GM04504 (cell line): ENCODE measurements at regions not wholly inside any gene's neighbourhood (a gene's known extent, or its start where the extent isn't known, plus 50 kb on each side); places are given as distances from the start of the nearest gene placed in this dataset.

Experiments
- DNase-seq: peaks from one replicate; pipeline ENCODE4 v3.0.0-alpha.2; 2012; ENCODE audit warnings: low read depth

DNA sequence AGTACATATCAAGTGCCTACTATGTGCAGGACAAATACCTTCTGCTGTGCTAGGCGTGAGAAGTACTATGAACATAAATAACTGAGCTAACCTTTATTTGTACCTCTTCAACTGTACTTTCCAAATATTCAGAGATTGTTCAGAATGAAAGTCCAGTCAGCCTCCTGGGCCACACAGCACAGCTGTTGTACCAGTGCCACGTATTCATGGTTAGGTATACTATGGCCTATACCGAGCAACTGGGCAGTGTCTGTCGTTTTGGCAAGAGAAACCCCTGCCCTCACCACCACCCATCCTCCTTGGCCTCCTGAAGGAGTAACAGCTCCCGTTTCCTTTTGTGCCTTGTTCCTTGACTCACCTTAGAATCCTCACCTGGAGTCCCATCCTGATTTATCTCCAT lies 53.0 kb downstream of the RASSF10 start:
- no peak for DNase-seq

DNA sequence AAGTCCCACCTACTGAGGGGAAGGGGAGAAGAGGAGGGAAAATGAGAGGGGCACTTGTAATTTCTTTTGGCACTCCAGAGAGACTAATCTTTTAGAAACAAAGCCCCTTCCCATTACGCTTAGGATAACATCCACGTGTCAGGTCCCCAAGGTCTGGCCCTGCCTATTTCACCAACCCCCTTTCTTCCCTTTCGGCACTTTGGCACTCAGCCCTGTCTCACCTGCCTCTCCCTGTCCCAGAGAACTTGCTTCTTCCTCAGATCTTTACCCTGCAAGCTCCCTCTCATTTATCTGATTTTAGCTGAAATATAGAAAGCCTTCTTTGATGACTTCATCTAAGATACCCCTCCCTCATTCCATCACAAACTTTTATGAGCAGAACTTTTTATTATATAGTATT lies 55.5 kb downstream of the RASSF10 start:
- DNase-seq, result no peak

DNA sequence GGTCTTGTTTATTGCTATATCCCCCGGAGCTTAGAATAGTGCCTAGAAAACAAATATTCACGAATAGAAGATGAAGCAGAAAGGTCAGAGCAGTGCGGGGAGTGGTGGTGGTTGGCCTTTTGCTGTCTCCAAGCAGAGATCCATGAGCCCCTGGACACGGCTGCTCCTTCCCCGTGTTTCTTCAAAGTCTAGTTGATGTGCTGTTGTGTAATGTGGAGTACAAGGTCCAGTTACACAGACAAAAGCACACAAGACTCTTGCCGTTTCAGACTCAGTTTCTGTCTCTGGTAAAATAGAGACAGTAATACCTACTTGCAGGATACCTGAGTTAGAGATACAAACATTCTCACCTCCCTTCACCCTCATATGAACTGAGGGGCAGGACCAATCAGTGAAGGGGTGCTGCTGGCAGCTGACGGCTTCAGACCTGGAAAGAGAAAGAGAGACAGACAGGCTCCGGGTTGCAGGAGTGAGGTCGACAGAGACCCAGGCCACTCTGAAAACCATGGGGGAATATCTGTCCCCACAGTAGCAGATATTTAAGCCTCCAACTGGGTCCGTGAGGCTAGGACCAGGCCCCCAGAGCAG lies 56.2 kb downstream of the RASSF10 start:
- no peak for DNase-seq

DNA sequence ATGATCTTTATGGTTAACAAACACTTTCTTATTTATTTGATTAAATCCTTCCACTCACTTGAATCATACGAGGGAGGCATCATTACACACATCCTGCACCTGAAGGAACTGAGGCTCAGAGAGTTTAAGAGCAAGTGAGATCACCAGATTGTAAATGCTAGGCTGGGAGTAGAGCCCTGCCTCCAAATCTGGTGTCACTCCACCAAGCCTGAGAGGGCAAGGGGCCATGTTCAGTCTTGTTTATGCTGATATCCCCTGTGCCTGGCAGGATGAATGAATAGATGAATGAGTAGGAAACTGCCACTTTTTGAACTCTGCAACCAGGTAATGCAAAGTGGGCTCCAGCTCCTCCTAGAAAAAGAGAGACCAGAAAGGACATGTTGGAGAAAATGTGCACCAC lies 59.1 kb downstream of the RASSF10 start:
- no peak for DNase-seq

DNA sequence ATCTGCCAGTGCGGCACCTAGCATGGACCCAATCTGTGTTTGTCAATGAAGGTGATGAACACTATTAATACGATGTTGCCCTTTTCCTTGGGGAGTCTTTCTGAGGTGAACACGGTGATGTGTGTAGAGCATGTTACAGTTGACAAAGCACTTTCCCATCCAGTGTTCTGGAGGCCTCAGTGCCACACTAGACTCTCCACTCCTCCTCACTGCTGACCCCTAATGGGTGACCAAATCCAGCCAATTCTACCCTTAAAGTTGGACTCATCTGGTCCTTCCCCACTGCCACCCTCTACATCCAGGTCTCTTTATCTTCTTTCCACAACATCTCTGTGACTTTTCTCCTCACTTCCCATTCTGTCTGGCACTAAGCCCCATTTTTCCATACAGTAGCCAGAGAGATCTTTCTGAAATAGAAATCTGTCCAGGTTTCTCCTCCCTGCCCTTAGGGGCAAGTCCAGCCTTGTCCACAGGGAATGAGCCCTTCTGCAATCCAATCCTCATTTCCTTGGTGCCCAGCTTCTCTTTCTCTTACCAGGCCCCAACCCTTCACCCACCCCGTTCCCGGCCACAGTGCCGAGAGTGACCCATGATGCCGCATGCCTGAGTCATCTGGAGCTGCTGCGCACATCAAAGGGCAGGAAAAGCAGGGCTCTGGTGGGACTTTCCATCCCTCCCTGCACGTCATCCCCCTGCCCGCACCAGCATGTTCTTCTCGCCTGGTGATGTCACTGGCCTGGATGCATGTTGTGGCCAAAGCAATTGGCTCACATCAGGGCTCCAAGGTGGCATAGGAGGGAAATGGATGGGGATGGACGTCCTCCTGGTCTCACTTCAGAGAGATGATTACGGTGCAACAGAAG lies 64.2 kb downstream of the RASSF10 start:
- no peak for DNase-seq

DNA sequence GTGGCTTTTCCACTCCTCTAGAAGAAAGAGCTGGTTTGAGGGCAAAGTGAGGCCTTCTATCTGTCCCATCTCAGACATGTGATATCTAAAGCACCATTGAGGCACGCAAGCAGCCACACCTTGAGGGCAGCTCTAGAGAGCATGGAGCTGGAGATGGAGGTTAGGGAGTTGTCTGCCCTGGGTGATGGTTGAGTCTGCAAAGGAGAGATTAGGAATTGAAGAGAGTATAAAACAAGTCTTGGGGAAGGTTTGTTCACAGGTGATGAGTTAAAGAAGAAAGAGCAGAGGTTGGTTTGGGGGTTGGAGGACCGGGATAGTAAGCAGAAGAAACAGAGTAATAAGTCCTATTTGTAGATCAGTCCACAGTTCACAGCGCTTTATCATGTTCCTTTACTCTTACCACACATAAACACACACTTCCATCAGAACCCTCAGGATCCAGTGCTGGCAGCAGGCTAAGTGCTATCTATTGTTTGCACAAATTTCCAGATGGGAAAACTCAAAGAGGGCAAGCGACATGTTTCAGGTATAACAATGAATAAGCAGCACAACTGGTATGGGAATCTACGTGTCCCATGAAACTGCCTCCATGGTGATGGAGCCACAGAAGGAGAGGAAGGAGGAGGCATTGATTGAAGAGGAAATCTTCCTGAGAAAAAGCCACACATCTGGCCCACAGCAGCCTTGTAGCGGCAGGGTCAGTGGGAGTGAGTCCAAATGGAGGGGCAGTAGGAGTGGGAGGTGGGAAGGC lies 65.8 kb downstream of the RASSF10 start:
- DNase-seq, result no peak

DNA sequence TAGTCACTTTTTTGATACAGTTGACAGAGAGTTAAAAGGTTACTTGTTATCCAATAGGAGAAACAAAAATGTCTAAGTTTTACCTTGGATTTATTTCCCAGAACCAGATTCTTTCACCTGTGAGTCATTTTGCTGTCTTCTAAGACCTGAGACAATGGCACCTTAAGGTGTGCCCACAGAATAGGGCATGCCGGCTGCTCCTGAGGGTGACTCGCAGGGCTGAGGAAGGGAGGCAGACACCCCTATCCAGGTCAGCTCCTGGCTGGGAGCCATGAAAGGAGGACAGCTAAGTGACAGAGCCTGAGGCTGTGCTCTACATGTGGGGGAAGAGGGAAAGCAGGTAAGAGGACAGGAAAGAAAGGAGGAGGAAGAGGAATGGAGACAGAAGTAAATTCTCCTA lies 67.8 kb downstream of the RASSF10 start:
- no peak for DNase-seq

DNA sequence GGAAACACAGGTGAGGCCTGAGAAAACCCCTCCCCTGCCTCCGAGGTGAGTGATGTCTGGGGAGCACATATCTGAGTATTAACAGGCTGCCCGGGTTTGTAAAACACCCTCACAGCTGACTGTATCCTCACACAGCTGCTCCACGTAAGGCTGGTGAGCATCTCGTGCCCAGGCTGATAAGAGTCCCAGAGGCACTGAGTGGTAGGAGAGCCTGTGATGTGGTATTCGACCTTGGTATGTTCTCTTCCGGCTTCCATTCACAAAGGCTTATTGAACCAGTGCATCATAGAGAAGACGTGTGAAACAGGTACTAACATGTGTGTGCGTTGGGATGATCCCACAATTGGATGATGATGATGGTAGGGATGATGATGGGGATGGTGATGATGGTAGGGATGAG lies 71.7 kb downstream of the RASSF10 start:
- no peak for DNase-seq

DNA sequence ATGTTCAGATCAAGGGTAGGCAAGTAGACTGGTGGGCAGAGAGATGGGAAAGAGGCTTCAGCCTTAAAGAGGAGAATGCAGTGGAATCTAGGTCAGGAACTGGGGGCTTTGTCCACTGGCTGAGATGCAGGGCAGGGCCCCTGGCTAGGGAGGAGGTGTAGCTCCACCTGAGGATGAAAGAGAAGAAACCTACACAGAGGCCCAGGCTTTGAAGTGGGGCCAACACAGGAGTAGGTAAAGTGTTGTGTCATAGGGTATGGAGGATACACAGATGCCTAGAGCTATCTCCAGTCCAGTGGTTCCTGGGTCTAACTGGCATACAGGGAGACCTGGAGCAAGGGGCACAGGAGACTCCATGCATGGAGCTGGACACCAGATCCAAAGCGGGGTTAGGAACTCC lies 73.5 kb downstream of the RASSF10 start:
- no peak for DNase-seq

DNA sequence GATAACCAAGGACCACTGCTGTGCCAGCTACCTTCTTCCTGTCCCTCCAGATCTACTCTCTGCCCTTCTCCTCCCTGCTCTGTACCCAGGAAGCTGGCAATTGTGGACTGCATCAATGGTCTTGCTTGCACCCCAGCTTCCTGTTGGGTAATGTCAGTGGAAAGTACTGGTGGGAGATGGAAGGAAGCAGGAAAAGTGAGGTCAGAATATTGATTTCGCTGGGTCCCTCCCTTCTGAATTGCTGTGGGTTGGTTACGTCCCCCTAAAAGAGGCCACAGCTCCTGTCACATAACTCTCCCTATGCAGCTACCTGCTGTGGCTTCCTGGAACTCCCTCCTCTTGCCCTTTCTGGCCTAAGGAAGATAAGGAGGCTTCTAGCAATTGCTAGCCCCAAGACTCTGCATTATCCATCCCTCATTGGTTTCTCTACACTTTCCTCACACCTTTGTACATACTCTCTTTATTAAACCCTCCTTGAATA lies 81.2 kb downstream of the RASSF10 start:
- DNase-seq, result no peak

DNA sequence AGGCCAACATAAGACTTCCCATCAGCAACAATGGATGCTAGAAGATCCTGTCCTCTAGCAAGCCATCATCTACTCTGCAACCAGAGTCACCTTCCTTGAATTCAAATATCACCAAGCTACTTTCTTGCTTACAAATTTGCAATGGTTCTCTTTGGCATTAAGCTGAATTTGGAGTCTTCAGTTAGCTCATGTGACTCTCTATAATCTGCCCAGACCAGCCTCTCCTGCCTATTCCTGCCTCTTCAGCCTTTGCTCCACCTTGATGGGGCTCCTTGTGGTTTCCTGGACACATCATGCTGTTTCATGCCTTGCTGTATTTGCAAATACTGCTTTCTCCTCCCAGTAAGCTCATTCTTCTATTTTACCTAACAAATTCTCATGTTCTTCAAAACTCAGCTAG lies 82.3 kb downstream of the RASSF10 start:
- no peak for DNase-seq

DNA sequence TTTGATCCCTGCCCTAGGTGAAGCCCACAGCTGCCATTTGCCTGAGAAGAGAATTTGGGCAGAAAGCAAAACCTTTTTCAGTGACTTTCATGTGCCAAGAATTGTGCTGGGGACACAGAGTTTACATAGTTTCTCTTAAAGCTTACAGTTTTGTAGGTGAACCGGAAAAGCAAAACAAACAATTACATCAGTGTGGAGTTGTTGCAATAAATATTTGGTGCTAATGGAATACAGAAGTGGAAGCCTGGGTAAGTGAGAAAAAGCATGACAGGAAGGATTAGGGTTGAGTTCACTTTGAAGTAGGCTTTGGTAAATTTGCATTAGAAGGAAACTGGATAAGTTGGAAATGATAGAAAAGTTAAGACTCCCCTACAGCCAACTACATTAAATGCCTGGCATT lies 82.7 kb downstream of the RASSF10 start:
- DNase-seq, result no peak

DNA sequence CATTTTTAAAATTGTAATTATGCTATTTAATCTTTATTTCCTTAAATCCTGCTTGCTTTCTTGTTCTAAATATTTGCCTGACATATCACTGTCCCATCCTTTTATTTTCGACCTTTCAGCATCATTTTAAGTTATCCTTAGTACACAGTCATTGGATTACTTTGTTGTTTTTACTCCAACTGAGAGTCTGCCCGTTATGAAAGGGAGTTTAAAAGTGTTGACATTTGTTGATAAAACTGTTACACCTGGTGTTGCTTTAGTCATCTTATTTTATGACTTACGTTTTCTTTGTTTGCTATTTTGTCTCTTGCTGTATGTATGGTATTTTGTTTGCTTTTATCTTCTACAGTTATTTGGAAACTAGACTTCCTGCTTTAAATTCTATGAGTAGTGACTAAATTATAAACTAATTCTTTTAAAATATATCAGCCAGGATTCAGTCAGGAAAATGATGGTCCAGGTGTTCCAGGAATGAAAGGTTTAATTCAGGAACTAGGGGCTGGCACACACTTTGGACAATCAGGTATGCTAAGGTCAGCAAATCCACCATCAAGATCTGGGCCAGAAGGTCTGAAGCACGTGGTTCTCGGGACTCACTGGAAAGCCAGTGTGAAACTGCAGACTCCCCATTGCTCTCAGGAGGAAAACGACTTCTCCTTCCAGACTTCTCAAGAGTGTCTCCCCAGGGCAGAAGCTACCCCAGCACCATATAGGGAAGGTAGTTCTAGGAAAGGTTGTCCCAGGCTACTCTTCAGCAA lies 86.0 kb downstream of the RASSF10 start:
- no peak for DNase-seq

DNA sequence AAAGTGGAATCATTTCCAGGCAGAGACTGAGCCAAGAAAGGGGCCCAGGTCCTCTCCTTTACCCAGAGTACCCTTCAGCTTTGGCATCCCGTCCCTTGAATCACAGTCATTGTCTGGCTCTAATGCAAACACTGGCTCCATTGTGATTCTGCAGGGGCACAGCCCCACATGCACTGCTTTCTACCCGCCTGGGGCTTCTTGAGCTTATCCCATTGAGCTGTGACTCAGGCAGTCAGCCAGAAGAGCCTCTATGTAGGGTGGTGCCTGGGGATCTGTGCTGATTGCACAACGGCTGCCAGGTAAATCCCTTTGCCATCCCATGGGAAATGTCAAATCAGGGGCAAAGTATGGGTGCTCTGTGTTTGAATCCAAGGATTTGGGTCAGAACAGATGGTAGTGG lies 88.9 kb downstream of the RASSF10 start:
- no peak for DNase-seq

DNA sequence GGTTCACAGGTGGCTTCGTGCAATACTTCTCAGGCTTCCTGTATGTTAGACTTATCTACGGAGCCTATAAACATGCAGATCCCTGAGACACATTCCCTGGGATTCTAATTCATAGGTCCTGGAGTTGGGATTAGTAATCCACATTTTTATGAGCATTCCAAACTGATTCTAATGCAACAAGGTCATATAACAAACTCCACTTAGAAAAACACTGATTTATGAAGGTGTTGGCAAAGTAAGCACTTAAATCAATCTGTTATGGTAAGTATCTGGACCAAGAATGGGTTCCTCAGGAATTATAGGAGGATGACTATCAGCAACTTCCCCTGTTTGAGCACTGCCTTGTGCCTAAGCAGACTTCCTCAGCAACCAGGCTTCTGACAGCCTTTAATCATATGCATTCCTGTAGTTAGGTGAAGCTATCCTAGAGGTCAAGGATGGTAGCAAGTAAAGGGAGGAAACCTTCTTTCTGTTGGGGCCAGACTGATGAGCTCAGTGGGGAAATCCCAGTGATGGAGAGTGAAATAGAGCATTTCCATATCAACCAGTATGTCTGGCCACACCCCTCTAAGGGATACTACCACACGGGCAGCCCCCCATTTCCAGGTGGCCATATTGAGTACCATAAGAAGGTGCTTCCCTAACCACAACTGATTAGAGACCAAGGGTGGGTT lies 89.6 kb downstream of the RASSF10 start:
- no peak for DNase-seq

DNA sequence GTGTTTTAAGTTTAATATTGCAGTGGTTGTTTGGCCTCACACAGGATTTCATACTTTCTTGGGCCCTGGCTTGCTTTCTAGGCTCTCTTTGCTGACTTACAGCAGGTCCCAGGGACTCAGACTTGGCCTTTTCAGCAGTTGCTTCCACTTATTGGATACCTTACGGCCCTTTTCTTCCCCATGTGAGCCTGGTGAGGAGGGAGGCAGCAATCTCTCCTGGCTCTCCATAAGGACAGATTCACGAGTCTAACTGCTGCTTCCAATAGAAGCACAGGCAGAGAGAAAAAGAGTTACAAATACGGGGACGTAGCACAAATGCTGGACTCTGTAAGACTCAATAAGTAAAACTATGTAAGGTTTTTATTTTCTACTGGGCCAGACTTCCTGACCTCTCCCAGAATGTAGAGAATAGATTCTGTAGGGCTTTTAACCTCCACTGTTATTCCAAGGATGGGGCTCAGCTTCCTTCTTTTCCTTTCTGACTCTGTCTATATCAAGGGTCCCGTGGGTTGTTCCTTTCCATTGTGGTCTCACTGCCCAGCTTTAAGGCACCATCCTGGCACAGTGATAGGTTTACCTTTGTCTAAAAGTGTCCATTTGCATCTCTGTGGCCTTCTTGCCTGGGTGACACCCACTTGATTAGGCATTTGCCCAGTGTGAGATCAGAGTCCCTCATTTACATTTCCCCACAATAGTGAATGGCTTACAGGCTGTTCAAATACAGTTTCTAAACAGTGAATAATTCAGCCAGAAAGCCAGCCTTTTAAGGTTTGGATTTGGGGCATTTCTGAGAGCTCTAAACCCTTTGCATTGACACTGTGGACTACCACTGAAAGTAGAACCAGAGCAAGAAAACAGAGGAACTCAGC lies 92.8 kb downstream of the RASSF10 start:
- DNase-seq, result no peak

DNA sequence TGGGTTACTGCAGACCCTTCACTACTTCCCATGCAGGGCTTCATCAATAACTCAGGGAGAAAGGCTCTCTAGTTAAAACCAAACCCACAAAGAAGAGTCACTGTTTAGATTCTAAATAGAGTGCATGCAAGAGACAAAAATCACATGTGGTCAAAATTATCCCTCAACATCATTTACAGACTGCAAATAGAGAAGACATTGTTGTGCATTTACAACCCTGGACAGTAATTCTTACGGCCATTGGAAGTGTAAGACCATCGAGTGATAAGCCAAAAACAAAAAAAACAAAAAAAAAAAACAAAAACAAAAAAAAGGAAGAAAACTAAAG lies 93.4 kb downstream of the RASSF10 start:
- DNase-seq, result no peak

DNA sequence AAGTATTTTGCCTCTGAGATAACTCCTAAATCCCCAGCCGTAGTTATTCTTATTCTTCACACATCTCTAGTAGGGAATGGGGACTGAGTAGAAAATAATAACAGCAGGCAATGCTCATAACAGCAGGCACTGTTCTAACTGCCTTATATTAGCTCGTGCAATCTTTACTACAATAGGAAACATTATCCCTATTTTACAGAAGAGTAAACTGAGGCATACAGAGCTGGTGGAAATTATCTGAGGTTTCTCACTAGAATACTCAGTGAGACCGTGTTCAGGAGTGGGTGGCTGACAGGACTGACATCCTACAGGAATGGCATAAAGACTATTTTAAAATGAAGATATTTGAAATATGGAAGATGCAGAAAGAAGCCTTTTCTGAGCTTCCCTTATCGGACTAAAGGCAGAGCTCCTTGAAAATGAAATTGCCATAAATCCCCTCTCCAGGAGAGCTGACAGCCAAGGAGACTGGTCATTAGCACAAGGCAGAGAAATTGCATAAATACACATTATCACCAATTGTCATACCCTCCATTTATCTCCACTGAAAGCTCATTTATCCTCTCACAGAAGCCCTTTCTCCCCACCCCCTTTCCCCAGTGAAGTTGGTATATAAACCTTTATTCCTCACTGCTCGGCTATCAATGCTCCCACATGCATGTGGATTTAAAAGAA lies 93.9 kb downstream of the RASSF10 start:
- no peak for DNase-seq

DNA sequence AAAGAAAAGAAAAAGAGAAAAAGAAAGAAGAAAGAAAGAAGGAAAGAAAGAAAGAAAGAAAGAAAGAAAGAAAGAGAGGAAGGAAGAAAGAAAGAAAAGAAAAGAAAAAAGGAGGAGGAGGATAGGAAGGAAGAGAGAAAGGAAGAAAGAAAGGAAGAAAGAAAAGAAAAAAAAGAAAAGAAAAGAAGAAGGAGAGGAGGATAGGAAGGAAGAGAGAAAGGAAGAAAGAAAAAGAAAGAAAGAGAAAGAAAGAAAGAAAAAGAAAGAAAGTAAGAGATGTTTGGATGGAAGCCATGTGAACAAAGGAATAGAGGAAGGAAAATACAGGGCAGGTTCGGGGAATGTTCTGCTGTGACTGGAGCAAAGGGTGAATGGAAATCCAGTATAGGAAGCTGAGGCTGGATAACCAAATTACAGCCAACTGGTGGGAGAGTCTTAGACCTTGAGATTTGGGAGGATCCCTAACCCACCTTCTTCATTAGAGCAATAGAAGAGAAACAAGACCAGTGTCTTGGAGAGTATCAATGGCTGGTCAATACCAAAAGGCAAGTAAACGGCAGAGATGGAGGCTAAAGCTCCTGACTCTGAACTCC lies 94.9 kb downstream of the RASSF10 start:
- no peak for DNase-seq
